ENCODE measurements at regions not wholly inside any gene's neighbourhood (a gene's known extent, or its start where the extent isn't known, plus 50 kb on each side); places are given as distances from the start of the nearest gene placed in this dataset.

DNA sequence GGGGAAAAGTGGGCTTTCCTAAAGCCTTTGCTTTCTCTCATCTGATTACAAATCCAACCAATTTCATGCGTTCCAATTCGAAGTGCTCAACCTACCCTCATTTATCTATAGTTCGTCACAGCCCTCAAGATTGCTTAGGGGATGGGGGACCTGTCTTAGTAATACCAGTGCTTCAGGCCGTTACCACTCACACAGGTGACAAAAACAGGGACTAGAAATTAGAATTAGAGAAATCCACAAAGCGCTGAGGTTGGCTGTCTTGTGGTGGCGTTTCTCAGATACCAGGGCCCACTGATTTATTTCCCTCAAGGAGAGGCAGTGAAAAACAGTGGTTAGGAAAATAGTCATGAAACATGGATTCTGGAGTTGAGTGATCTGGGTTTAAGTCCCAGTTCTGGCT is 121.6 kb upstream of the SPACA1 start:
- Mint-ChIP-seq H3K4me3 (no peak overlapping the region), H3K27ac (no peak overlapping the region), H3K4me1 (peaks cover 29% of the 10 kb centered on the region), H3K36me3 (ENCODE audit: low read depth) (no peaks in the 10 kb centered on the region), H3K27me3 (ENCODE audit: low read depth, poor library complexity) (peaks cover 4% of the 10 kb centered on the region), H3K9me3 (no peaks in the 10 kb centered on the region)
- DNase-seq, result no peak
- TF ChIP-seq, protein P1, sequence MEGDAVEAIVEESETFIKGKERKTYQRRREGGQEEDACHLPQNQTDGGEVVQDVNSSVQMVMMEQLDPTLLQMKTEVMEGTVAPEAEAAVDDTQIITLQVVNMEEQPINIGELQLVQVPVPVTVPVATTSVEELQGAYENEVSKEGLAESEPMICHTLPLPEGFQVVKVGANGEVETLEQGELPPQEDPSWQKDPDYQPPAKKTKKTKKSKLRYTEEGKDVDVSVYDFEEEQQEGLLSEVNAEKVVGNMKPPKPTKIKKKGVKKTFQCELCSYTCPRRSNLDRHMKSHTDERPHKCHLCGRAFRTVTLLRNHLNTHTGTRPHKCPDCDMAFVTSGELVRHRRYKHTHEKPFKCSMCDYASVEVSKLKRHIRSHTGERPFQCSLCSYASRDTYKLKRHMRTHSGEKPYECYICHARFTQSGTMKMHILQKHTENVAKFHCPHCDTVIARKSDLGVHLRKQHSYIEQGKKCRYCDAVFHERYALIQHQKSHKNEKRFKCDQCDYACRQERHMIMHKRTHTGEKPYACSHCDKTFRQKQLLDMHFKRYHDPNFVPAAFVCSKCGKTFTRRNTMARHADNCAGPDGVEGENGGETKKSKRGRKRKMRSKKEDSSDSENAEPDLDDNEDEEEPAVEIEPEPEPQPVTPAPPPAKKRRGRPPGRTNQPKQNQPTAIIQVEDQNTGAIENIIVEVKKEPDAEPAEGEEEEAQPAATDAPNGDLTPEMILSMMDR (IDR thresholded peaks at IDR 0.05), result no peak

DNA sequence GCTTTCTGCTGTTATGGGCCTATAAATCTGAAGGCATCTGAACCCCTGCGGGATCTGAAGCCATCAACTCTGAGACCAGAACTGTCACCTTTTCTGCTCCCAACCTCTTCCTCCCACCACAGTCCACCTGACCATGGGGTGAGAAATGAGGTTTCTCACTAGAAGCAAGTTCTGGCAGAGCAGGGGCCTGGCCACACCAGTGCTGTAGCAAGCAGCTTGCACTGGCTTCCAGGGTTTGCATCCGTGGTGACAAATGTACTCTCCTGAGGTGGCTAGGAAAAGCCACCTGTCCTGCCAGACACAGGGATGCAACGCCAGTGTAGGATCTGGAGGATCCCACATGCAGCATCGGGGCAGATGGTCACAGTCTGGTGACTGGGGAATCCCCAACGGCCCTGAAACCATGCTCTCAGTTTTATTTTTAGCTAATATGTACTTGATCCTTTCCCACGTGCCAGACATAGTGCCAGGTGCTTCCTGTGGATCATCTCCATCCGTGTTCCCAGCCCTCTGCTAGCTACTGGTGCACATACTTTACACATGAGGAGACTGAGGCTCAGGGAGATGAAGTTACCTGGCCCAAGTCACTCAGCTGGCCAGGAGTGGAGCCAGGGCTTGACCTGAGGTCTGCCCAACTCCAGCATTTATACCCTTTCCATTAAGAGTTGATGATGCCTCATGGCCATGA is 122.1 kb upstream of the SPACA1 start:
- H3K4me1 Mint-ChIP-seq, result peaks cover 29% of the 10 kb centered on the region

DNA sequence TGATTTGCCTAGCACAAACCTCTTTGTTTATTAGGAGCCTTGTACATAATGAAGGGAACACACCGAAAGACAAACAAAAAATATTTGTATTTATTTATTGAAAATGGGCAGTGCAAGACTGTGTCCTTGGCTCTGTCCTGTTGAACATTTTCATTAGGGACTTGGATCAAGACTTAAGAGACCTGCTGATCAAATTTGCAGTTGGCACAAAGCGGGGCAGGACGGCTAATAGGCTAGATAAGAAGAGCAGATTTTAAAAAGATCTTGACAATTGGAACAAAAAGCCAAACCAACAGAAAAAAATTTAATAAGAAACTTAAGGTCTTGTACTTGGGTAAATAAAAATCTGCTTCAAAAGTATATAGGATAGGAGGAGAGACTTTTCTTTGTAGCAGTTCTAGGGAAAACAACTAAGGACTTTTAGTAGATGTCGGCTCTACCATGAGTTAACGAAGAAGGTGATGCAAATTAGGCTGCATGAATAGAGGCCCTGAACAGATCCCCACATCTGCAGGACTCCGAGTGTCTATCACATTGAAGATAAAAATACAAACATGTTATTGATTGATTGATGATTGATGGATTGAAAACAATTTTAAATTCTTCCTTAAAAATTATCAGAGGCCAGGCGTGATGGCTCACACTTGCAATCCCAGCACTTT is 124.1 kb upstream of the SPACA1 start:
- no peak overlapping the region for H3K4me3 Mint-ChIP-seq
- no peak for DNase-seq
- no peaks in the 10 kb centered on the region for H3K36me3 Mint-ChIP-seq (ENCODE audit: low read depth)
- H3K4me1 Mint-ChIP-seq, result peaks cover 22% of the 10 kb centered on the region
- peaks cover 4% of the 10 kb centered on the region for H3K27me3 Mint-ChIP-seq (ENCODE audit: low read depth, poor library complexity)
- no peaks in the 10 kb centered on the region for H3K9me3 Mint-ChIP-seq
- TF ChIP-seq, protein P1 (IDR thresholded peaks at IDR 0.05), result no peak
- no peak overlapping the region for H3K27ac Mint-ChIP-seq

More for the DNA sequence above, 122.1 kb upstream of the SPACA1 start:
- Mint-ChIP-seq H3K4me3 (no peak overlapping the region), H3K27me3 (ENCODE audit: low read depth, poor library complexity) (peaks cover 4% of the 10 kb centered on the region), H3K9me3 (no peaks in the 10 kb centered on the region), H3K36me3 (ENCODE audit: low read depth) (no peaks in the 10 kb centered on the region), H3K27ac (no peak overlapping the region)
- no peak for DNase-seq
- TF ChIP-seq, protein P1 (IDR thresholded peaks at IDR 0.05), result no peak

DNA sequence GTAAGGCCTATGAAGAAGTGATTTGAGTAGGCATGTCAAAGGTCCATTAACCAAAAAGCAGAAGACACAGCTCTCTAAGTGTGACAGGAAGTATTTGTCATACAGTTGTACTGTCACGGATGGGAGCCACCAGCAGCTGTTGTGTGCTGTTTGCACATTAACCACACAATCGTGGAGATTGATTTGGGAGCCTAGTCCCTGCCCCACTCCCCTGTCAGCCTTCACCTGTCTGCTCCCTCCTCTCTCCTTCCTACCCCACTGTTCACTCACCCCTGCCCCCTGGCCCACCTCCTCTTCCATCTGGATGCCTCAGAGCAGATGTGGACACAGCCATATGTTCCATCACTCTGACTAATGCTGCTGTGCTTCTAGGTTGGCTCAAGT is 124.7 kb upstream of the SPACA1 start:
- no peaks in the 10 kb centered on the region for H3K9me3 Mint-ChIP-seq
- TF ChIP-seq, protein P1 (IDR thresholded peaks at IDR 0.05), result no peak
- no peak for DNase-seq
- no peak overlapping the region for H3K27ac Mint-ChIP-seq
- peaks cover 4% of the 10 kb centered on the region for H3K27me3 Mint-ChIP-seq (ENCODE audit: low read depth, poor library complexity)
- no peaks in the 10 kb centered on the region for H3K36me3 Mint-ChIP-seq (ENCODE audit: low read depth)
- no peak overlapping the region for H3K4me3 Mint-ChIP-seq
- H3K4me1 Mint-ChIP-seq, result peaks cover 22% of the 10 kb centered on the region

DNA sequence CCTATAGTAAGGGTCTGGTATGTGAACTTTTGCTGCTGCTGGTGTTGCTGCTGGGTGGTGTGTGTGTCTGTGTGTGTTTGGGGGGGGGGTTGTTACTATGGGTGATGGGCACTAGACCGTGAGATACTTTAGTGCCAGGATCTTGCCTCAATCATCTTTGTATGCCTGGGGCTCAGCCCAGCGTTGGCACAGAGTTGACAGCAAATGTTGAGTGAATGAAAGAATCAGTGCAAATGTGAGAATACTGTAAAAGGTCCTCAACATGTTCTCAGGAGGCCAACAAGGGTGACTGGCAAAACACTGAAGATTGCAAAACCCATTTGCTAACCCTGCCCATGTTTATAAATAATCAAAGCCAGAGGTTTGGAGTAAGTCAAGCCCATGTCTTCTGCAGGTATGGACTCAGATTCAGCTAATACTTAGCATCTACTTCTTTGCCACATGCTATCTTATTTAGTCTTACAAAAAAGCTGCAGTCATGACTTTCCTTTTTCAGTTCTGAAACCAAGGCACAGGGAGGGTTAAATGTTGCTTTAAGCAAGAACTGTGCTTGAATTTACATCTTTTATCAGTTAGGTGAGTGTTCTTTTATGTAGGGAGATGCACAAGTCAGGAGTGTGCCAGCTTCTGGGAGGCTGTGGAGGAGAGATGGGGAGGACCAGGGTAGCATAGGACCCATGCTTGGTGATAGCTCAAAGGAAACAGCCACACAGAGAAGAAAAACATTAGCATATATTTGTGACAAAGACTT is 125.3 kb upstream of the SPACA1 start:
- H3K27ac Mint-ChIP-seq, result no peak overlapping the region
- no peaks in the 10 kb centered on the region for H3K36me3 Mint-ChIP-seq (ENCODE audit: low read depth)
- H3K27me3 Mint-ChIP-seq (ENCODE audit: low read depth, poor library complexity), result peaks cover 4% of the 10 kb centered on the region
- DNase-seq, result no peak
- H3K9me3 Mint-ChIP-seq, result peaks cover 1% of the 10 kb centered on the region
- TF ChIP-seq, protein P1 (IDR thresholded peaks at IDR 0.05), result no peak
- H3K4me1 Mint-ChIP-seq, result peaks cover 22% of the 10 kb centered on the region
- H3K4me3 Mint-ChIP-seq, result no peak overlapping the region
